ENCODE measurements at regions not wholly inside any gene's neighbourhood (a gene's known extent, or its start where the extent isn't known, plus 50 kb on each side); places are given as distances from the start of the nearest gene placed in this dataset.

GRCh38 chr3:167109746-167110145 is 270.4 kb downstream of the ZBBX start:
- no peak overlapping the region for H3K27ac ChIP-seq (ENCODE audit: low read depth, low read length)
- H3K9me3 ChIP-seq (ENCODE audit: control insufficient read depth, insufficient read depth, low read length): peaks cover 4% of the 10 kb centered on the region
- no peak overlapping the region for H3K4me3 ChIP-seq (ENCODE audit: low read depth, low read length)
- ChIA-PET POLR2A (no interaction called here), CTCF (no interaction called here)
- no peaks in the 10 kb centered on the region for H3K27me3 ChIP-seq (ENCODE audit: control insufficient read depth, insufficient read depth, low read length)
- TF ChIP-seq CTCF (IDR thresholded peaks at IDR 0.05; ENCODE audit: low read depth, low read length): no peak
- DNase-seq (ENCODE audit: low read depth, low spot score): no peak

- no peak for TF ChIP-seq CTCF (IDR thresholded peaks at IDR 0.05; ENCODE audit: low read depth, low read length)
- POLR2A ChIA-PET: no interaction called here
- CTCF ChIA-PET: no interaction called here
- Histone ChIP-seq H3K27ac (ENCODE audit: low read depth, low read length) (no peak overlapping the region), H3K9me3 (ENCODE audit: control insufficient read depth, insufficient read depth, low read length) (no peaks in the 10 kb centered on the region), H3K27me3 (ENCODE audit: control insufficient read depth, insufficient read depth, low read length) (no peaks in the 10 kb centered on the region), H3K4me3 (ENCODE audit: low read depth, low read length) (no peak overlapping the region)
- DNase-seq (ENCODE audit: low read depth, low spot score): no peak
Measured at GRCh38 chr3:167106456-167106855, 273.6 kb downstream of the ZBBX start.

- ChIA-PET POLR2A (no interaction called here), CTCF (no interaction called here)
- Histone ChIP-seq H3K9me3 (ENCODE audit: control insufficient read depth, insufficient read depth, low read length) (no peaks in the 10 kb centered on the region), H3K27ac (ENCODE audit: low read depth, low read length) (no peak overlapping the region), H3K4me3 (ENCODE audit: low read depth, low read length) (no peak overlapping the region), H3K27me3 (ENCODE audit: control insufficient read depth, insufficient read depth, low read length) (no peaks in the 10 kb centered on the region)
- TF ChIP-seq CTCF (IDR thresholded peaks at IDR 0.05; ENCODE audit: low read depth, low read length): no peak
- DNase-seq (ENCODE audit: low read depth, low spot score): no peak
Measured at GRCh38 chr3:167102071-167102470, 278.0 kb downstream of the ZBBX start.

DNA sequence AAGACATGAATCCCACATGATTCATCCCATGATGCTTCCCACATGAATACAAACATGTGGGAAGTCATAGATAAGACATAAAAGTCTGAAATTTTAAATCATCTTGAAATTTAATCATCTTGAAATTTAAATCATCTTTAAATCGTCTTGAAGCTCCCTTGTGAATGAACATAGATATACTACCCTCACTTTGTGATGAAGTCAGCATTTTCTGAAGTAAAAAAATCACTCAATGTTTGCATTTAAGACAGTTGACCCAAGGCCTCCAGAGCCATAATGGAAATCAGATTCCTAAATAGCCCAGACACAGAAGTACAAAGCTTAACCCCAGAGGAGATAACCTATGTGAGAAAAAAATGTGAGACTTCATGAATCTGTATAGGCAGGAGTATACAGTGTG is 279.4 kb downstream of the ZBBX start:
- ChIA-PET POLR2A (no interaction called here), CTCF (no interaction called here)
- Histone ChIP-seq H3K4me3 (ENCODE audit: low read depth, low read length) (no peak overlapping the region), H3K27ac (ENCODE audit: low read depth, low read length) (no peak overlapping the region), H3K27me3 (ENCODE audit: control insufficient read depth, insufficient read depth, low read length) (no peaks in the 10 kb centered on the region), H3K9me3 (ENCODE audit: control insufficient read depth, insufficient read depth, low read length) (no peaks in the 10 kb centered on the region)
- DNase-seq (ENCODE audit: low read depth, low spot score): no peak
- no peak for TF ChIP-seq CTCF (IDR thresholded peaks at IDR 0.05; ENCODE audit: low read depth, low read length)

- Histone ChIP-seq H3K27me3 (ENCODE audit: control insufficient read depth, insufficient read depth, low read length) (no peaks in the 10 kb centered on the region), H3K4me3 (ENCODE audit: low read depth, low read length) (no peak overlapping the region), H3K9me3 (ENCODE audit: control insufficient read depth, insufficient read depth, low read length) (no peaks in the 10 kb centered on the region), H3K27ac (ENCODE audit: low read depth, low read length) (no peak overlapping the region)
- CTCF ChIA-PET: no interaction called here
- TF ChIP-seq CTCF (IDR thresholded peaks at IDR 0.05; ENCODE audit: low read depth, low read length): no peak
- POLR2A ChIA-PET: no interaction called here
- DNase-seq (ENCODE audit: low read depth, low spot score): no peak
Measured at GRCh38 chr3:167100200-167100599, 279.9 kb downstream of the ZBBX start.

Measured in AG04450 (cell line).